Tibial nerve (tissue), 4 donors: ENCODE measurements at regions not wholly inside any gene's neighbourhood (a gene's known extent, or its start where the extent isn't known, plus 50 kb on each side); places are given as distances from the start of the nearest gene placed in this dataset.

Source experiments
- DNase-seq, 2 donors: peaks; one replicate each; pipeline ENCODE4 v3.0.0-alpha.2; 2019; ENCODE audit warnings: low spot score in 2 of 2
- H3K27ac ChIP-seq, 4 donors: fragments of 200-600 bp; sonication (generic) in 3 of 4; one replicate each; pipeline ENCODE4 v1.5.1; 2017 to 2019; ENCODE audit warnings: mild to moderate bottlenecking in 1 of 4
- H3K27me3 ChIP-seq, 2 donors: fragments of 200-600 bp; sonication (generic) in 1 of 2; one replicate each; pipeline versions ENCODE4 v1.5.1 to v1.6.0; 2017 to 2019
- H3K36me3 ChIP-seq, 3 donors: fragments of 200-600 bp; sonication (generic); one replicate each; pipeline ENCODE4 v1.5.1; 2018 to 2019
- H3K4me1 ChIP-seq, 4 donors: fragments of 200-600 bp; sonication (generic) in 3 of 4; one replicate each; pipeline ENCODE4 v1.5.1; 2017 to 2019
- H3K4me3 ChIP-seq, 4 donors: fragments of 200-600 bp; sonication (generic) in 3 of 4; one replicate each; pipeline ENCODE4 v1.5.1; 2017 to 2019; ENCODE audit warnings: mild to moderate bottlenecking in 1 of 4, moderate library complexity in 1 of 4
- H3K9me3 ChIP-seq, 4 donors: fragments of 200-600 bp; sonication (generic) in 3 of 4; one replicate each; pipeline ENCODE4 v1.5.1; 2017 to 2019
- CTCF ChIP-seq, 5 experiments: fragments of 200-600 bp in 3 of 5; fragments of 450-650 bp in 2 of 5; sonication (generic) in 3 of 5; IDR thresholded peaks; one replicate each; pipeline ENCODE4 v1.5.1; 2016 to 2019; ENCODE audit warnings: antibody characterized with exemption in 5 of 5, mild to moderate bottlenecking in 3 of 5, moderate library complexity in 2 of 5
- EP300 ChIP-seq, 2 donors: sonication (generic); formaldehyde crosslinking; IDR thresholded peaks; one replicate each; pipeline ENCODE4 v1.6.1; 2017; ENCODE audit warnings: antibody characterized with exemption in 2 of 2, mild to moderate bottlenecking in 1 of 2
- POLR2A ChIP-seq, 2 donors: fragments of 450-650 bp; IDR thresholded peaks; one replicate each; pipeline ENCODE4 v1.6.1; 2017; ENCODE audit warnings: antibody characterized with exemption in 2 of 2, mild to moderate bottlenecking in 2 of 2, moderate library complexity in 2 of 2
- WGBS, 2 donors: methylation state at CpG; one replicate each; pipeline ENCODE4 v1.1.5; 2018; 5-methylcytosine and 5-hydroxymethylcytosine counted together

GRCh38 chr20:23255106-23255505 lies 95.5 kb upstream of the NXT1 start:
- WGBS, 2 donors: 66 to 83% methylated on average over 6 of the region's 6 CpGs
- H3K27me3 ChIP-seq: no peaks in the 10 kb centered on the region
- DNase-seq: no peak
- no peaks in the 10 kb centered on the region for H3K36me3 ChIP-seq
- no peak overlapping the region for H3K4me3 ChIP-seq
- no peaks in the 10 kb centered on the region for H3K9me3 ChIP-seq
- peaks cover 0 to 25% (median 12%) of the 10 kb centered on the region in 4 donors for H3K4me1 ChIP-seq
- TF ChIP-seq POLR2A (IDR thresholded peaks at IDR 0.05) (no peak), CTCF (IDR thresholded peaks at IDR 0.05) (no peak), EP300 (IDR thresholded peaks at IDR 0.05) (no peak)
- no peak overlapping the region for H3K27ac ChIP-seq

- no peaks in the 10 kb centered on the region for H3K36me3 ChIP-seq
- H3K9me3 ChIP-seq: no peaks in the 10 kb centered on the region
- no peak overlapping the region for H3K4me3 ChIP-seq
- DNase-seq: no peak
- no peak overlapping the region for H3K27ac ChIP-seq
- 44 to 63% methylated on average over 2 of the region's 2 CpGs for WGBS, 2 donors
- TF ChIP-seq EP300 (IDR thresholded peaks at IDR 0.05) (no peak), CTCF (IDR thresholded peaks at IDR 0.05) (no peak), POLR2A (IDR thresholded peaks at IDR 0.05) (no peak)
- H3K4me1 ChIP-seq: peaks cover 0 to 25% (median 12%) of the 10 kb centered on the region in 4 donors
- H3K27me3 ChIP-seq: no peaks in the 10 kb centered on the region
Measured at GRCh38 chr20:23254505-23254904, 96.1 kb upstream of the NXT1 start.

GRCh38 chr20:23254034-23254433 lies 96.6 kb upstream of the NXT1 start:
- H3K4me1 ChIP-seq: peaks cover 0 to 25% (median 12%) of the 10 kb centered on the region in 4 donors
- H3K27me3 ChIP-seq: no peaks in the 10 kb centered on the region

GRCh38 chr20:23253524-23253923 lies 97.1 kb upstream of the NXT1 start:
- Histone ChIP-seq H3K4me3 (no peak overlapping the region), H3K9me3 (no peaks in the 10 kb centered on the region), H3K36me3 (no peaks in the 10 kb centered on the region), H3K4me1 (peaks cover 0 to 24% (median 12%) of the 10 kb centered on the region in 4 donors), H3K27ac (no peak overlapping the region), H3K27me3 (no peaks in the 10 kb centered on the region)
- no peak for DNase-seq
- TF ChIP-seq EP300 (IDR thresholded peaks at IDR 0.05) (no peak), CTCF (IDR thresholded peaks at IDR 0.05) (no peak), POLR2A (IDR thresholded peaks at IDR 0.05) (no peak)
- WGBS, 2 donors: 86% methylated on average over 3 of the region's 3 CpGs

More at GRCh38 chr20:23254034-23254433, 96.6 kb upstream of the NXT1 start:
- TF ChIP-seq CTCF (IDR thresholded peaks at IDR 0.05) (no peak), POLR2A (IDR thresholded peaks at IDR 0.05) (no peak), EP300 (IDR thresholded peaks at IDR 0.05) (no peak)
- H3K4me3 ChIP-seq: no peak overlapping the region
- 74% methylated on average over 5 of the region's 5 CpGs for WGBS, 2 donors
- H3K9me3 ChIP-seq: no peaks in the 10 kb centered on the region
- no peaks in the 10 kb centered on the region for H3K36me3 ChIP-seq
- no peak for DNase-seq
- no peak overlapping the region for H3K27ac ChIP-seq

GRCh38 chr20:23251779-23252178 lies 98.8 kb upstream of the NXT1 start:
- Histone ChIP-seq H3K36me3 (no peaks in the 10 kb centered on the region), H3K27me3 (no peaks in the 10 kb centered on the region), H3K4me3 (no peak overlapping the region), H3K9me3 (no peaks in the 10 kb centered on the region), H3K27ac (no peak overlapping the region), H3K4me1 (peaks cover 0 to 26% (median 7%) of the 10 kb centered on the region in 4 donors)
- DNase-seq: no peak
- TF ChIP-seq POLR2A (IDR thresholded peaks at IDR 0.05) (no peak), CTCF (IDR thresholded peaks at IDR 0.05) (no peak), EP300 (IDR thresholded peaks at IDR 0.05) (no peak)
- 84 to 88% methylated on average over 6 of the region's 6 CpGs for WGBS, 2 donors
